Neutrophil (primary cell): ENCODE measurements at regions not wholly inside any gene's neighbourhood (a gene's known extent, or its start where the extent isn't known, plus 50 kb on each side); places are given as distances from the start of the nearest gene placed in this dataset.

Experiments
- H3K27ac ChIP-seq: fragments of 200-600 bp; sonication (generic); 2 replicates; pipeline ENCODE4 v1.5.1; 2016; ENCODE audit warnings: mild to moderate bottlenecking, moderate library complexity
- H3K27me3 ChIP-seq: fragments of 200-600 bp; sonication (generic); 2 replicates; pipeline ENCODE4 v1.6.0; 2016; ENCODE audit warnings: mild to moderate bottlenecking
- H3K36me3 ChIP-seq: fragments of 200-600 bp; sonication (generic); 2 replicates; pipeline ENCODE4 v1.5.1; 2017
- H3K4me1 ChIP-seq, 2 experiments: fragments of 200-600 bp in 1 of 2; sonication (generic) in 1 of 2; 1 replicate in 1 of 2; 2 replicates in 1 of 2; pipeline versions ENCODE4 v1.5.1 to v1.6.1; 2013 to 2016; ENCODE audit warnings: low read depth in 1 of 2, low read length in 1 of 2, mild to moderate bottlenecking in 1 of 2, moderate library complexity in 1 of 2; ENCODE audit not compliant: control insufficient read depth in 1 of 2, insufficient read depth in 1 of 2
- H3K4me3 ChIP-seq, 2 experiments: fragments of 200-600 bp in 1 of 2; sonication (generic) in 1 of 2; 1 replicate in 1 of 2; 2 replicates in 1 of 2; pipeline ENCODE4 v1.5.1; 2013 to 2016; ENCODE audit warnings: low read depth in 1 of 2, low read length in 1 of 2, mild to moderate bottlenecking in 1 of 2, moderate library complexity in 1 of 2
- H3K9me3 ChIP-seq: fragments of 200-600 bp; sonication (generic); 2 replicates; pipeline ENCODE4 v1.5.1; 2016
- CTCF ChIP-seq: fragments of 200-600 bp; sonication (generic); IDR thresholded peaks from 2 replicates; pipeline ENCODE4 v1.5.1; 2016; ENCODE audit warnings: antibody characterized with exemption

GRCh38 chr1:25049190-25049589 is 119.1 kb upstream of the RUNX3 start:
- Histone ChIP-seq H3K4me1 (no peaks in the 10 kb centered on the region), H3K4me3 (no peak overlapping the region), H3K36me3 (no peaks in the 10 kb centered on the region), H3K27me3 (no peaks in the 10 kb centered on the region), H3K27ac (no peak overlapping the region), H3K9me3 (no peaks in the 10 kb centered on the region)
- TF ChIP-seq CTCF, result no peak

- Histone ChIP-seq H3K27ac (no peak overlapping the region), H3K4me1 (no peaks in the 10 kb centered on the region), H3K4me3 (no peak overlapping the region), H3K9me3 (no peaks in the 10 kb centered on the region), H3K27me3 (no peaks in the 10 kb centered on the region), H3K36me3 (no peaks in the 10 kb centered on the region)
- no peak for TF ChIP-seq CTCF
Observed at GRCh38 chr1:25048728-25049127, 118.7 kb upstream of the RUNX3 start.

GRCh38 chr1:25047506-25048240 is 117.6 kb upstream of the RUNX3 start:
- Histone ChIP-seq H3K36me3 (no peaks in the 10 kb centered on the region), H3K27me3 (no peaks in the 10 kb centered on the region), H3K4me3 (no peak overlapping the region), H3K4me1 (no peaks in the 10 kb centered on the region), H3K27ac (no peak overlapping the region), H3K9me3 (no peaks in the 10 kb centered on the region)
- no peak for TF ChIP-seq CTCF

GRCh38 chr1:25046194-25046532 is 116.1 kb upstream of the RUNX3 start:
- TF ChIP-seq CTCF, result no peak
- H3K27me3 ChIP-seq, result no peaks in the 10 kb centered on the region
- H3K4me3 ChIP-seq, result no peak overlapping the region
- no peaks in the 10 kb centered on the region for H3K36me3 ChIP-seq
- H3K4me1 ChIP-seq, result no peaks in the 10 kb centered on the region
- H3K27ac ChIP-seq, result no peak overlapping the region
- H3K9me3 ChIP-seq, result no peaks in the 10 kb centered on the region

- Histone ChIP-seq H3K4me3 (no peak overlapping the region), H3K9me3 (no peaks in the 10 kb centered on the region), H3K27me3 (no peaks in the 10 kb centered on the region), H3K36me3 (no peaks in the 10 kb centered on the region), H3K27ac (no peak overlapping the region), H3K4me1 (no peaks in the 10 kb centered on the region)
- TF ChIP-seq CTCF, result no peak
Observed at GRCh38 chr1:25045480-25046193, 115.6 kb upstream of the RUNX3 start.
